Prostate gland (tissue), 2 donors: ENCODE measurements at regions not wholly inside any gene's neighbourhood (a gene's known extent, or its start where the extent isn't known, plus 50 kb on each side); places are given as distances from the start of the nearest gene placed in this dataset.

ENCODE experiments used
- DNase-seq: peaks from one replicate; pipeline ENCODE4 v3.0.0-alpha.2; 2019; ENCODE audit warnings: low spot score
- H3K27ac ChIP-seq, 2 donors: fragments of 200-600 bp; sonication (generic); 2 replicates each; pipeline ENCODE4 v1.5.1; 2017 to 2019
- H3K27me3 ChIP-seq: fragments of 200-600 bp; sonication (generic); replicated peaks from 2 replicates; pipeline ENCODE4 v1.5.1; 2019; ENCODE audit not compliant: insufficient read depth
- H3K36me3 ChIP-seq, 2 donors: fragments of 200-600 bp; sonication (generic); 1 replicate in 1 of 2; 2 replicates in 1 of 2; pipeline versions ENCODE4 v1.5.1 to v1.8.1; 2017 to 2019
- H3K4me1 ChIP-seq: fragments of 200-600 bp; sonication (generic); replicated peaks from 2 replicates; pipeline ENCODE4 v1.5.1; 2019
- H3K4me3 ChIP-seq, 2 donors: fragments of 200-600 bp; sonication (generic); 2 replicates each; pipeline ENCODE4 v1.5.1; 2017 to 2019
- H3K9me3 ChIP-seq: fragments of 200-600 bp; sonication (generic); 2 replicates; pipeline ENCODE4 v1.5.1; 2017
- POLR2A ChIP-seq: fragments of 450-650 bp; IDR thresholded peaks from one replicate; pipeline ENCODE4 v1.6.1; 2016; ENCODE audit warnings: antibody characterized with exemption, mild to moderate bottlenecking
- POLR2AphosphoS5 ChIP-seq: sonication (generic); formaldehyde crosslinking; IDR thresholded peaks from one replicate; pipeline ENCODE4 v1.6.1; 2017; ENCODE audit warnings: antibody characterized with exemption
- WGBS: methylation state at CpG from one replicate; pipeline ENCODE4 v1.1.5; 2018; 5-methylcytosine and 5-hydroxymethylcytosine counted together
- intact Hi-C: fragments of 100-400 bp; cut with DNase I; formaldehyde crosslinking; loops from one replicate; pipeline ENCODE4 v1.14.2; 2022
- TF ChIP-seq, protein P1 (sequence below), 4 experiments: fragments of 200-600 bp in 2 of 4; fragments of 450-650 bp in 2 of 4; sonication (generic) in 2 of 4; IDR thresholded peaks; 1 replicate in 3 of 4; 2 replicates in 1 of 4; pipeline ENCODE4 v1.5.1; 2016 to 2019; ENCODE audit warnings: antibody characterized with exemption in 4 of 4, mild to moderate bottlenecking in 2 of 4, moderate library complexity in 2 of 4

DNA sequence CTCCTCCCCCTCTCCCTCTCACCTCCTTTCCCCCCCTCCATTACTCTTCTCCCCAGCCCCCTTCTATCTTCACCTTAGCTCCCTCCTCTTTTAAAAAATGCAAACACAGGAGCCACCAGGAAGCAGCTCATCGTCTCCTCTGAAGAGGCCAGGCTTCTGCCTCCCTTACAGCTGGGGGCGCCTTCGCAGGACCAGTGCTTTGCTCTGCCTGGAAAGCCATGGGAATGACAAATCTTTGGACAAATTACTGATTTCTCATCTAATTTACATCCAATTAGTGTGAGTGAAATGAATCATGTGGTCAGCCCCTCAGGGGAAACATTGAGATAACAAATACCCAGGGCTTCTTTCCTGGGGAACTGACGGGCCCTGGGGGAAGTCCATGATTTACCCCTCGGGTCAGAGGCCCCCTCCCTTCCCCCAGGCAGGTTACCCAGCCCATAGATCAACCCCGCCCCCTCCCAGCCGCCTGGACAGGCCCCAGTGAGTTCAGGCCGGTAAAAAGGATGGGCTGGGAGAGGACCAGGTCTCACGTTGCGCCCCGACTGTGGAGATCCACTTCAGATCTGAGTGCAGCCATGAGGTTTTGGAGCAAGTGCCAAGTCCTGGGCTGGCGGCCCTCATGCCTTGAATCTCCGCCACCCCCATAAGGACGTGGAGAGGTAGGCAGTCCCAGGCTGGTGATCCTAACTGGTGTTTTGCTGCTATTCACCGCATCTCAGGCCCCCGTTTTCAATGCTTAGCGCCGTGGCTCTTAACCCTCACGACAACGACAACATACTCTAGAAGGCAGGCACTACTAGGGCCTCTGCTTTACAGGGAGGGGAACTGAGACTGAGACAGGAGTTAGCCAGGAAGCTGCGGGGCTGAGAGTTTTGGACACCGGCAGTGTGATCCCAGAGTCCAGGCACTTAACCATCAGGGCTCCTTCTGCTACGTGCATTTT lies 300.8 kb downstream of the RRAGC start:
- peak overlapping the region; percentile 21 to 49 for H3K27ac ChIP-seq
- peaks cover 9% of the 10 kb centered on the region for H3K4me1 ChIP-seq
- 42% methylated on average over 23 of the region's 23 CpGs for WGBS
- H3K4me3 ChIP-seq: no peak overlapping the region
- H3K36me3 ChIP-seq: no peaks in the 10 kb centered on the region
- peaks cover 3% of the 10 kb centered on the region for H3K27me3 ChIP-seq
- intact Hi-C loops: no loop called here
- no peaks in the 10 kb centered on the region for H3K9me3 ChIP-seq
- no peak for DNase-seq
- no peak for TF ChIP-seq POLR2AphosphoS5
- TF ChIP-seq, protein P1, sequence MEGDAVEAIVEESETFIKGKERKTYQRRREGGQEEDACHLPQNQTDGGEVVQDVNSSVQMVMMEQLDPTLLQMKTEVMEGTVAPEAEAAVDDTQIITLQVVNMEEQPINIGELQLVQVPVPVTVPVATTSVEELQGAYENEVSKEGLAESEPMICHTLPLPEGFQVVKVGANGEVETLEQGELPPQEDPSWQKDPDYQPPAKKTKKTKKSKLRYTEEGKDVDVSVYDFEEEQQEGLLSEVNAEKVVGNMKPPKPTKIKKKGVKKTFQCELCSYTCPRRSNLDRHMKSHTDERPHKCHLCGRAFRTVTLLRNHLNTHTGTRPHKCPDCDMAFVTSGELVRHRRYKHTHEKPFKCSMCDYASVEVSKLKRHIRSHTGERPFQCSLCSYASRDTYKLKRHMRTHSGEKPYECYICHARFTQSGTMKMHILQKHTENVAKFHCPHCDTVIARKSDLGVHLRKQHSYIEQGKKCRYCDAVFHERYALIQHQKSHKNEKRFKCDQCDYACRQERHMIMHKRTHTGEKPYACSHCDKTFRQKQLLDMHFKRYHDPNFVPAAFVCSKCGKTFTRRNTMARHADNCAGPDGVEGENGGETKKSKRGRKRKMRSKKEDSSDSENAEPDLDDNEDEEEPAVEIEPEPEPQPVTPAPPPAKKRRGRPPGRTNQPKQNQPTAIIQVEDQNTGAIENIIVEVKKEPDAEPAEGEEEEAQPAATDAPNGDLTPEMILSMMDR (IDR thresholded peaks at IDR 0.05): no peak
- TF ChIP-seq POLR2A: no peak

DNA sequence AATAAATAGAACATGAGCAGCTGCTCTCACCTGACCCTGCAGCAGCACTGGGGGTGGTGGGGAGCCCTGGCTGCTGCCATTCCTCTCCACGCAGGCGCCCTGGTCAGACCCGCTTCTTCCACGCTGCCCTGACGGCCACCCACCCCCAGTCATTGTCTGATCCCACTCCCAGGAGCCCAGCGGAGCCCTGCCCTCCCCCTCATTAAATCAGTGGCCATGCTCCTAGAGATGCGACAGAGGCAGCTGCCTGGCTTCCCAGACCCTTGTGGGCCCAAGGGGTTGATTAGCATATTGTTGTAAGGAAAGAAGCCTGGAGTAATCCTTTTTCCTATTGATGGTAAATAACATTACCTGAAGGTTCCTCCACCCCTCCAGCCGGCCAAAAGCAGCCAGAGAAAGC lies 301.5 kb downstream of the RRAGC start:
- intact Hi-C loops: no loop called here
- Histone ChIP-seq H3K36me3 (no peaks in the 10 kb centered on the region), H3K4me1 (peaks cover 9% of the 10 kb centered on the region), H3K9me3 (no peaks in the 10 kb centered on the region), H3K27ac (no peak overlapping the region), H3K27me3 (peaks cover 3% of the 10 kb centered on the region), H3K4me3 (no peak overlapping the region)
- TF ChIP-seq, protein P1 (IDR thresholded peaks at IDR 0.05): no peak
- TF ChIP-seq POLR2AphosphoS5 (no peak), POLR2A (no peak)
- 81% methylated on average over 8 of the region's 8 CpGs for WGBS
- DNase-seq: no peak

DNA sequence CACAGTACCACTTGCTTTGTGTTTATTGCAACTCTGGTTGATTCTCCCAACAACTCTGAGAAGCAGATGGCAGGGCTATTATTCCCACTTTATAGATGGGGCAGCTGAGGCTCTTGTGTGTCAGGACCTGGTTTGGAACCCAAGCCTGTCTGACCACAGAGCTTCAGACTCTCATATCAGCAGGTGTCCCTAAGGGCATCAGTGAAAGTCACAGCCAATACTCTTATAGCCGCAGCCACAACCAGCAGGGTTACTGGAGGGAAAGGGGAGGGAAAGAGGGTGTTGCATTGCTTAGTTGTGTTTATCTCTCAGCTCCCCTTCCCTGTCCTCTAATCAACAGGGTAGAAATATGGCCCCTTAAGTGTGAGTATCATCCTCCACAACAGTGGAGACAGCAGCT lies 304.0 kb downstream of the RRAGC start:
- no peak for DNase-seq
- TF ChIP-seq POLR2AphosphoS5: no peak
- TF ChIP-seq POLR2A: no peak
- TF ChIP-seq, protein P1 (IDR thresholded peaks at IDR 0.05): no peak
- 80% methylated on average over 1 of the region's 1 CpG for WGBS
- Histone ChIP-seq H3K4me1 (peaks cover 8% of the 10 kb centered on the region), H3K36me3 (no peaks in the 10 kb centered on the region), H3K4me3 (no peak overlapping the region), H3K27me3 (no peaks in the 10 kb centered on the region), H3K9me3 (no peaks in the 10 kb centered on the region), H3K27ac (no peak overlapping the region)
- intact Hi-C loops: no loop called here

DNA sequence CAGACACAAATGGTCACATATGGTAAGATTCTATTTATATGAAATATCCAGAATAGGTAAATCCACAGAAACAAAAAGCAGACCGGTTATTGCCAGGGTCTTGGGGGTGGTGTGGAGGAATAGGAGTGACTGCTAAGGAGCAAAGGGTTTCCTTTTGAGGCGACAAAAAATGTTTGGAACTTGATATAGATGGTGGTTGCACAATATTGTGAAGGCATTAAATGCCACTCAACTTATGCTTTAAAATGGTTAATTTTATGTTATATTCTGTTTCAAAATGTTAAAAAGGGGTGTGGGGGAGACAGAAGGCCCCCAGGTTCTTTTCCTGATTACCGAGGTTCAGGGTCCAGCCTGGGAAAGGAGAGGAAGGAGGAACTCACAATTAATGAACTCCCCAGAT lies 304.4 kb downstream of the RRAGC start:
- TF ChIP-seq, protein P1 (IDR thresholded peaks at IDR 0.05): no peak
- TF ChIP-seq POLR2AphosphoS5: no peak
- no peak for TF ChIP-seq POLR2A
- Histone ChIP-seq H3K9me3 (no peaks in the 10 kb centered on the region), H3K27me3 (no peaks in the 10 kb centered on the region), H3K27ac (no peak overlapping the region), H3K4me3 (no peak overlapping the region), H3K4me1 (peaks cover 4% of the 10 kb centered on the region), H3K36me3 (no peaks in the 10 kb centered on the region)
- intact Hi-C loops: no loop called here
- no peak for DNase-seq
- 87% methylated on average over 3 of the region's 3 CpGs for WGBS
